OCI-LY7 (cell line): ENCODE measurements at regions not wholly inside any gene's neighbourhood (a gene's known extent, or its start where the extent isn't known, plus 50 kb on each side); places are given as distances from the start of the nearest gene placed in this dataset.

Experiments
- EZH2phosphoT487 ChIP-seq: fragments of 200-600 bp; sonication (generic); IDR thresholded peaks from 2 replicates; pipeline ENCODE4 v1.6.1; 2018; ENCODE audit warnings: low read depth, borderline replicate concordance, mild to moderate bottlenecking, mixed run types, antibody characterized with exemption, low read length, moderate library complexity, mixed read lengths
- TF ChIP-seq, protein P1 (sequence below): fragments of 200-600 bp; sonication (generic); conservative IDR thresholded peaks from 2 replicates; pipeline ENCODE4 v1.5.1; 2014; ENCODE audit warnings: mild to moderate bottlenecking, antibody characterized with exemption, low read length, moderate library complexity, mixed read lengths

DNA sequence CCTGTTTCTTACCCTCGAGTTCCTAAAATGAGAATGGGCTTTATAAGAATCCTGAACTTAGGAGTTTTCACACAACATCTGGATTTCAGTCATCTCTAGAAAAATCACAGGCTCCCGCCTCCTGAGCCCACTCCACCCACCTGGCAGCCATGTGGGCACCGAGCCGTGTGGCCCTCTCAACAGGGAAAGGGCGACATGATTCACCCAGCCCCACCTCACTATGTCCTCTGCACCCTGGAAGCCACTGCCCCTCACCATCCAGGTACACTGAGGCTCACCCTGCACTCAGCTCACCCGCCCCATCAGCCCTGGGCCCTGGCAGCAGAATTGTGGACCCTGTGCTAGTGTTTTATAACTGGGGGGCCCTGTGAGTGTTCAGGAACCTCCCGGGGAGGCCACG lies 101.5 kb downstream of the SHANK2 start:
- TF ChIP-seq, protein P1, sequence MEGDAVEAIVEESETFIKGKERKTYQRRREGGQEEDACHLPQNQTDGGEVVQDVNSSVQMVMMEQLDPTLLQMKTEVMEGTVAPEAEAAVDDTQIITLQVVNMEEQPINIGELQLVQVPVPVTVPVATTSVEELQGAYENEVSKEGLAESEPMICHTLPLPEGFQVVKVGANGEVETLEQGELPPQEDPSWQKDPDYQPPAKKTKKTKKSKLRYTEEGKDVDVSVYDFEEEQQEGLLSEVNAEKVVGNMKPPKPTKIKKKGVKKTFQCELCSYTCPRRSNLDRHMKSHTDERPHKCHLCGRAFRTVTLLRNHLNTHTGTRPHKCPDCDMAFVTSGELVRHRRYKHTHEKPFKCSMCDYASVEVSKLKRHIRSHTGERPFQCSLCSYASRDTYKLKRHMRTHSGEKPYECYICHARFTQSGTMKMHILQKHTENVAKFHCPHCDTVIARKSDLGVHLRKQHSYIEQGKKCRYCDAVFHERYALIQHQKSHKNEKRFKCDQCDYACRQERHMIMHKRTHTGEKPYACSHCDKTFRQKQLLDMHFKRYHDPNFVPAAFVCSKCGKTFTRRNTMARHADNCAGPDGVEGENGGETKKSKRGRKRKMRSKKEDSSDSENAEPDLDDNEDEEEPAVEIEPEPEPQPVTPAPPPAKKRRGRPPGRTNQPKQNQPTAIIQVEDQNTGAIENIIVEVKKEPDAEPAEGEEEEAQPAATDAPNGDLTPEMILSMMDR, result no peak
- TF ChIP-seq EZH2phosphoT487, result no peak
